GM12872 (cell line): ENCODE measurements at regions not wholly inside any gene's neighbourhood (a gene's known extent, or its start where the extent isn't known, plus 50 kb on each side); places are given as distances from the start of the nearest gene placed in this dataset.

Experiments
- CTCF ChIP-seq: IDR thresholded peaks from 3 replicates; pipeline ENCODE4 v1.5.1; 2011; ENCODE audit warnings: low read depth, mild to moderate bottlenecking, low read length, moderate library complexity; ENCODE audit not compliant: insufficient read depth

- TF ChIP-seq CTCF = no peak
Measured at GRCh38 chr3:56900801-56901200, 99.1 kb upstream of the ARHGEF3 start.

- TF ChIP-seq CTCF = no peak
Measured at GRCh38 chr3:56899851-56900250, 98.1 kb upstream of the ARHGEF3 start.

GRCh38 chr3:56899078-56899477 is 97.3 kb upstream of the ARHGEF3 start:
- no peak for TF ChIP-seq CTCF

GRCh38 chr3:56896357-56896756 is 94.6 kb upstream of the ARHGEF3 start:
- TF ChIP-seq CTCF = no peak

- no peak for TF ChIP-seq CTCF
Measured at GRCh38 chr3:56894881-56895431, 93.2 kb upstream of the ARHGEF3 start.

GRCh38 chr3:56890448-56891091 is 88.8 kb upstream of the ARHGEF3 start:
- TF ChIP-seq CTCF = no peak

- no peak for TF ChIP-seq CTCF
Measured at GRCh38 chr3:56889131-56889530, 87.4 kb upstream of the ARHGEF3 start.
